GM12878 (cell line): ENCODE measurements at regions not wholly inside any gene's neighbourhood (a gene's known extent, or its start where the extent isn't known, plus 50 kb on each side); places are given as distances from the start of the nearest gene placed in this dataset.

Experiments used
- ATAC-seq: fragments of 200-7000 bp; cut with Tn5 transposase; 3 replicates; pipeline ENCODE4 v1.9.1; 2020; ENCODE audit warnings: mild to moderate bottlenecking, moderate library complexity
- BruUV-seq: library from RNA; stranded (reverse); fragments of 400-500 nt; replicated peaks from 2 replicates; lab custom pipeline; 2021; lab: Mats Ljungman, UMichigan
- CTCF ChIA-PET: fragments of 300-600 bp; sonication (Branson Sonifier 250); formaldehyde crosslinking; extraction: SDS; loops from one replicate; lab custom pipeline; 2021; ENCODE audit warnings: inconsistent platforms; lab: Yijun Ruan, JAX
- POLR2A ChIA-PET: fragments of 350-600 bp; formaldehyde crosslinking; extraction: SDS; loops from one replicate; lab custom pipeline; 2021; ENCODE audit warnings: inconsistent platforms; lab: Charles Lee
- RAD21 ChIA-PET: fragments of 300-600 bp; sonication (Branson Sonifier 250); formaldehyde crosslinking; loops from one replicate; lab custom pipeline; 2023; ENCODE audit warnings: antibody characterized with exemption; ENCODE audit not compliant: unreplicated experiment; lab: Charles Lee
- SMC1A ChIA-PET: fragments of 300-600 bp; sonication (Branson Sonifier 250); formaldehyde crosslinking; loops from one replicate; lab custom pipeline; 2023; ENCODE audit not compliant: unreplicated experiment, uncharacterized antibody; lab: Charles Lee
- DNase-seq: peaks from one replicate; pipeline ENCODE4 v3.0.0-alpha.2; 2011; ENCODE audit warnings: low read depth, low spot score
- FAIRE-seq: peaks from 3 replicates; lab custom pipeline; 2011; peaks lifted over from hg19 to GRCh38; lab: Jason Lieb, UNC
- H2AFZ ChIP-seq: 2 replicates; pipeline ENCODE4 v1.6.0; 2011; ENCODE audit warnings: low read depth, low read length, control low read depth; ENCODE audit not compliant: control insufficient read depth
- H3K27ac ChIP-seq: 2 replicates; pipeline ENCODE4 v1.5.1; 2011; ENCODE audit warnings: control low read depth; ENCODE audit not compliant: control insufficient read depth, insufficient read depth
- H3K27me3 ChIP-seq, 2 experiments: replicated peaks in 1 of 2; 2 replicates each; pipeline versions ENCODE4 v1.6.0 to v1.6.1; 2011; ENCODE audit warnings: low read length in 1 of 2; ENCODE audit not compliant: control insufficient read depth in 2 of 2, insufficient read depth in 2 of 2
- H3K36me3 ChIP-seq, 2 experiments: 2 replicates each; pipeline ENCODE4 v1.5.1; 2011; ENCODE audit warnings: low read length in 1 of 2; ENCODE audit not compliant: control insufficient read depth in 2 of 2, insufficient read depth in 2 of 2
- H3K4me1 ChIP-seq: 2 replicates; pipeline ENCODE4 v1.6.1; 2011; ENCODE audit warnings: mild to moderate bottlenecking, low read length, moderate library complexity, mixed read lengths; ENCODE audit not compliant: control insufficient read depth, insufficient read depth
- H3K4me2 ChIP-seq: 2 replicates; pipeline ENCODE4 v1.6.0; 2011; ENCODE audit warnings: control low read depth; ENCODE audit not compliant: control insufficient read depth, insufficient read depth
- H3K4me3 ChIP-seq: fragments of 200-600 bp; sonication (generic); 2 replicates; pipeline ENCODE4 v1.5.1; 2016
- H3K79me2 ChIP-seq: 2 replicates; pipeline ENCODE4 v1.6.0; 2011; ENCODE audit warnings: low read length; ENCODE audit not compliant: control insufficient read depth, insufficient read depth
- H3K9ac ChIP-seq: 2 replicates; pipeline ENCODE4 v1.8.0; 2011; ENCODE audit warnings: low read length, control low read depth, mixed read lengths; ENCODE audit not compliant: control insufficient read depth, insufficient read depth
- H3K9me3 ChIP-seq: replicated peaks from 3 replicates; pipeline ENCODE4 v1.5.1; 2011; ENCODE audit warnings: mild to moderate bottlenecking, low read length; ENCODE audit not compliant: control insufficient read depth, insufficient read depth
- H4K20me1 ChIP-seq: 2 replicates; pipeline ENCODE4 v1.6.0; 2011; ENCODE audit not compliant: control insufficient read depth, insufficient read depth
- CHD2 ChIP-seq: IDR thresholded peaks from 2 replicates; pipeline ENCODE4 v1.6.1; 2011; ENCODE audit warnings: low read depth, low read length, improper control_type of control experiment, borderline replicate concordance
- CREB1 ChIP-seq: IDR thresholded peaks from 2 replicates; pipeline ENCODE4 v1.6.1; 2012; ENCODE audit warnings: low read depth, mild to moderate bottlenecking, inconsistent platforms
- EGR1 ChIP-seq, 2 experiments: IDR thresholded peaks; 1 replicate in 1 of 2; 2 replicates in 1 of 2; pipeline ENCODE4 v1.6.1; 2011 to 2012; ENCODE audit warnings: low read depth in 2 of 2, low read length in 2 of 2, borderline replicate concordance in 1 of 2, mild to moderate bottlenecking in 1 of 2, moderate library complexity in 1 of 2
- ESRRA ChIP-seq: IDR thresholded peaks from 2 replicates; pipeline ENCODE4 v1.6.1; 2012; ENCODE audit warnings: mild to moderate bottlenecking, low read length, improper control_type of control experiment
- MAX ChIP-seq: IDR thresholded peaks from 2 replicates; pipeline ENCODE4 v1.6.1; 2012; ENCODE audit warnings: low read depth, low read length, improper control_type of control experiment
- MEF2B ChIP-seq: fragments of 450-650 bp; IDR thresholded peaks from 2 replicates; pipeline ENCODE4 v1.6.1; 2018; ENCODE audit warnings: mild to moderate bottlenecking, moderate library complexity; ENCODE audit not compliant: partially characterized antibody, poor library complexity, severe bottlenecking
- SKIL ChIP-seq: fragments of 450-650 bp; IDR thresholded peaks from 2 replicates; pipeline ENCODE4 v1.6.1; 2017; ENCODE audit warnings: mild to moderate bottlenecking, low read depth, inconsistent platforms; ENCODE audit not compliant: poor library complexity, severe bottlenecking
- SPI1 ChIP-seq: IDR thresholded peaks from 2 replicates; pipeline ENCODE4 v1.6.1; 2011; ENCODE audit warnings: low read depth, mild to moderate bottlenecking, low read length, moderate library complexity, borderline replicate concordance; ENCODE audit not compliant: insufficient read depth
- YBX1 ChIP-seq: fragments of 450-650 bp; IDR thresholded peaks from 2 replicates; pipeline ENCODE4 v1.6.1; 2016; ENCODE audit warnings: antibody characterized with exemption
- YY1 ChIP-seq: IDR thresholded peaks from 2 replicates; pipeline ENCODE4 v1.6.1; 2011; ENCODE audit warnings: low read depth, mild to moderate bottlenecking, low read length
- ZBED1 ChIP-seq: IDR thresholded peaks from 2 replicates; pipeline ENCODE4 v1.6.1; 2016; ENCODE audit warnings: borderline replicate concordance
- ZNF207 ChIP-seq: fragments of 450-650 bp; IDR thresholded peaks from 2 replicates; pipeline ENCODE4 v1.6.1; 2014; ENCODE audit warnings: antibody characterized with exemption, mild to moderate bottlenecking, borderline replicate concordance
- ZZZ3 ChIP-seq: IDR thresholded peaks from 2 replicates; pipeline ENCODE4 v1.6.1; 2011; ENCODE audit warnings: low read depth; ENCODE audit not compliant: control insufficient read depth, insufficient read length
- WGBS: methylation state at CpG from one replicate; pipeline ENCODE4 v1.1.6; 2016; ENCODE audit warnings: low lambda C conversion rate; ENCODE audit not compliant: insufficient replicate concordance, insufficient coverage; ENCODE audit errors: missing lambda C conversion rate; 5-methylcytosine and 5-hydroxymethylcytosine counted together
- in situ Hi-C: fragments of 300-500 bp; cut with MboI; formaldehyde crosslinking; loops from 9 replicates; pipeline ENCODE4 v1.14.3; 2018; ENCODE audit warnings: mixed read lengths
- intact Hi-C: fragments of 100-400 bp; cut with micrococcal nuclease; formaldehyde crosslinking; loops from one replicate; pipeline ENCODE4 v1.14.2; 2022; ENCODE audit not compliant: unreplicated experiment

DNA sequence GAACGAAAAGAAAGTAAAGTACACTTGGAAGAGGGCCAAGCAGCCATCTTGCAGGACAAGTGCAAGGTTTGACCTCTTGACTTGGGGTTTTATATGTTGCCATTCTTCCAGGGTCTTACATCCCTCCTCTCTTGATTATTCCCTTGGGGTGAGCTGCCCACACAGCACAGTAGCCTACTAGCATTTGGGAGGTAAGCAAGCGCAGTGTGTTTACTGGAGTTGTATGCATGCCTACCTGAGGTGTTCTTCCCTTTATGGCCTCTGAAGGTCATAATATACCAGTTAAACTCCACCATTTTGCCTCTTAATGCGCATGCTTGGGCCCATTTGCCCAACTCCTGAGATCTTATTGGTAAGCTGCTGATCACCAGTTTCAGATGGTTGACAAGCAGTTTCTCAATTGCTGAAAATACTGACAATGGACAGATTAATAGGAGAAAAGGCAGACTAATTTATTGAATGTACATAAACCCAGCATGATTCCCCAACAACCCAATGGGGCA lies 173.8 kb upstream of the SLC30A5 start:
- ChIA-PET SMC1A (no interaction called here), POLR2A (no interaction called here), CTCF (no interaction called here), RAD21 (no interaction called here)
- intact Hi-C loops (no loop called here), in situ Hi-C loops (no loop called here)
- Histone ChIP-seq H3K79me2 (no peaks in the 10 kb centered on the region), H2AFZ (no peak overlapping the region), H3K4me2 (no peak overlapping the region), H3K4me1 (no peaks in the 10 kb centered on the region), H3K9me3 (no peaks in the 10 kb centered on the region; the same call in 2 of the 3 replicates), H3K9ac (no peak overlapping the region), H4K20me1 (no peaks in the 10 kb centered on the region), H3K4me3 (no peak overlapping the region), H3K27me3 (no peaks in the 10 kb centered on the region), H3K36me3 (no peaks in the 10 kb centered on the region), H3K27ac (no peak overlapping the region)
- WGBS: 24% methylated on average over 3 of the region's 3 CpGs
- FAIRE-seq (no peak), ATAC-seq (no peak), DNase-seq (no peak)
- no TSS peak for BruUV-seq
- TF ChIP-seq YY1: no peak
- TF ChIP-seq CREB1: no peak
- no peak for TF ChIP-seq YBX1
- TF ChIP-seq ESRRA: no peak
- TF ChIP-seq ZNF207: no peak
- no peak for TF ChIP-seq SPI1
- no peak for TF ChIP-seq SKIL
- no peak for TF ChIP-seq MEF2B
- TF ChIP-seq EGR1 (IDR thresholded peaks at IDR 0.05; ENCODE audit: borderline replicate concordance in 1 of 2, low read depth in 2 of 2, low read length in 2 of 2): no peak
- TF ChIP-seq ZBED1: no peak
- TF ChIP-seq ZZZ3: no peak
- no peak for TF ChIP-seq MAX
- no peak for TF ChIP-seq CHD2
